HCT116 (cell line): ENCODE measurements at regions not wholly inside any gene's neighbourhood (a gene's known extent, or its start where the extent isn't known, plus 50 kb on each side); places are given as distances from the start of the nearest gene placed in this dataset.

Experiments used
- ATAC-seq: fragments of 200-7000 bp; cut with Tn5 transposase; 2 replicates; pipeline ENCODE4 v1.9.1; 2020; ENCODE audit warnings: mild to moderate bottlenecking, moderate library complexity
- BruUV-seq: library from RNA; stranded (reverse); fragments of 400-500 nt; replicated peaks from 2 replicates; lab custom pipeline; 2021; lab: Mats Ljungman, UMichigan
- CTCF ChIA-PET: fragments of 300-600 bp; sonication (Branson Sonifier 250); formaldehyde crosslinking; loops from one replicate; lab custom pipeline; 2021; ENCODE audit warnings: antibody characterized with exemption; lab: Charles Lee
- POLR2A ChIA-PET: fragments of 300-600, 350-600 bp; sonication (Branson Sonifier 250); formaldehyde crosslinking; loops from one replicate; lab custom pipeline; 2021; ENCODE audit warnings: antibody characterized with exemption; lab: Charles Lee
- RAD21 ChIA-PET, 2 experiments: fragments of 300-600 bp; sonication (Branson Sonifier 250); formaldehyde crosslinking; loops; one replicate each; lab custom pipeline; 2023; ENCODE audit warnings: low total read pairs in 2 of 2; ENCODE audit not compliant: uncharacterized antibody in 2 of 2, unreplicated experiment in 2 of 2, low non-redundant PET in 1 of 2; lab: Charles Lee
- DNase-seq: peaks from one replicate; pipeline ENCODE4 v3.0.0-alpha.2; 2010; ENCODE audit warnings: low read depth, low spot score
- H2AFZ ChIP-seq: fragments of 200-600 bp; shearing (Covaris generic), sonication (generic); 2 replicates; pipeline ENCODE4 v1.6.1; 2017; ENCODE audit warnings: low read depth, mixed run types, mixed read lengths, antibody characterized with exemption, low read length; ENCODE audit not compliant: poor library complexity, severe bottlenecking
- H3K27ac ChIP-seq: 2 replicates; pipeline ENCODE4 v1.5.1; 2012; ENCODE audit warnings: low read depth, low read length
- H3K27me3 ChIP-seq: fragments of 200-600 bp; sonication (generic); 2 replicates; pipeline ENCODE4 v1.6.1; 2016; ENCODE audit warnings: mixed run types, low read length, mixed read lengths; ENCODE audit not compliant: insufficient read depth
- H3K36me3 ChIP-seq, 2 experiments: fragments of 200-500 bp in 1 of 2; fragments of 200-600 bp in 1 of 2; sonication (Bioruptor generic) in 1 of 2; sonication (generic) in 1 of 2; 2 replicates each; pipeline versions ENCODE4 v1.5.1 to v1.6.1; 2014 to 2016; ENCODE audit warnings: low read length in 2 of 2, inconsistent platforms in 1 of 2, mixed read lengths in 1 of 2, mixed run types in 1 of 2; ENCODE audit not compliant: insufficient read depth in 2 of 2, control insufficient read depth in 1 of 2
- H3K4me1 ChIP-seq, 2 experiments: fragments of 200-600 bp in 1 of 2; sonication (generic) in 1 of 2; 2 replicates each; pipeline versions ENCODE4 v1.5.1 to v1.6.1; 2012 to 2017; ENCODE audit warnings: low read length in 2 of 2, inconsistent platforms in 1 of 2, mild to moderate bottlenecking in 1 of 2, mixed read lengths in 1 of 2, mixed run types in 1 of 2, moderate library complexity in 1 of 2; ENCODE audit not compliant: insufficient read depth in 2 of 2, control insufficient read depth in 1 of 2
- H3K4me2 ChIP-seq: fragments of 200-600 bp; sonication (generic); 2 replicates; pipeline ENCODE4 v1.6.1; 2017; ENCODE audit warnings: mixed run types, low read length, mixed read lengths
- H3K4me3 ChIP-seq, 2 experiments: fragments of 200-600 bp in 1 of 2; sonication (generic) in 1 of 2; replicated peaks in 1 of 2; 2 replicates each; pipeline ENCODE4 v1.5.1; 2011 to 2016; ENCODE audit warnings: low read length in 2 of 2, control low read depth in 1 of 2, low read depth in 1 of 2, mild to moderate bottlenecking in 1 of 2, mixed read lengths in 1 of 2, mixed run types in 1 of 2
- H3K79me2 ChIP-seq: fragments of 200-600 bp; sonication (generic); 2 replicates; pipeline ENCODE4 v1.6.1; 2017; ENCODE audit warnings: mild to moderate bottlenecking, mixed run types, low read length, moderate library complexity, mixed read lengths; ENCODE audit not compliant: insufficient read depth
- H3K9ac ChIP-seq: fragments of 200-600 bp; sonication (generic); 2 replicates; pipeline ENCODE4 v1.6.1; 2016; ENCODE audit warnings: low read length, mixed read lengths
- H3K9me2 ChIP-seq: fragments of 200-600 bp; sonication (generic), shearing (Covaris generic); 2 replicates; pipeline ENCODE4 v1.6.1; 2017; ENCODE audit warnings: mixed run types, mild to moderate bottlenecking, moderate library complexity; ENCODE audit not compliant: insufficient read depth
- H3K9me3 ChIP-seq, 2 experiments: fragments of 200-500 bp in 1 of 2; fragments of 200-600 bp in 1 of 2; sonication (Bioruptor generic) in 1 of 2; sonication (generic) in 1 of 2; 2 replicates each; pipeline ENCODE4 v1.6.1; 2014 to 2017; ENCODE audit warnings: low read length in 2 of 2, mixed read lengths in 2 of 2, inconsistent platforms in 1 of 2, low read depth in 1 of 2, mild to moderate bottlenecking in 1 of 2, mixed run types in 1 of 2, moderate library complexity in 1 of 2; ENCODE audit not compliant: control insufficient read depth in 1 of 2, insufficient read depth in 1 of 2
- H4K20me1 ChIP-seq: fragments of 200-600 bp; sonication (generic), shearing (Covaris generic); 2 replicates; pipeline ENCODE4 v1.6.1; 2017; ENCODE audit warnings: mixed run types, mild to moderate bottlenecking, moderate library complexity; ENCODE audit not compliant: insufficient read depth
- ATF3 ChIP-seq: IDR thresholded peaks from 2 replicates; pipeline ENCODE4 v1.6.1; 2012
- CBX3 ChIP-seq: IDR thresholded peaks from 2 replicates; pipeline ENCODE4 v1.6.1; 2012; ENCODE audit warnings: low read depth
- CEBPB ChIP-seq: IDR thresholded peaks from 2 replicates; pipeline ENCODE4 v1.6.1; 2012; ENCODE audit warnings: low read depth
- CTCF ChIP-seq, 3 experiments: fragments of 200-600 bp in 1 of 3; sonication (generic) in 1 of 3; IDR thresholded peaks in 2 of 3; conservative IDR thresholded peaks in 1 of 3; 2 replicates each; pipeline ENCODE4 v1.5.1; 2012 to 2017; ENCODE audit warnings: low read depth in 2 of 3, low read length in 2 of 3, antibody characterized with exemption in 1 of 3, borderline replicate concordance in 1 of 3, control low read depth in 1 of 3, mild to moderate bottlenecking in 1 of 3, mixed read lengths in 1 of 3, mixed run types in 1 of 3, moderate library complexity in 1 of 3; ENCODE audit not compliant: insufficient read depth in 1 of 3
- ELF1 ChIP-seq: IDR thresholded peaks from 2 replicates; pipeline ENCODE4 v1.6.1; 2012; ENCODE audit warnings: low read depth, borderline replicate concordance
- EZH2 ChIP-seq: fragments of 200-600 bp; sonication (generic); IDR thresholded peaks from 2 replicates; pipeline ENCODE4 v1.6.1; 2017; ENCODE audit warnings: antibody characterized with exemption, mixed run types
- EZH2phosphoT487 ChIP-seq: fragments of 200-600 bp; IDR thresholded peaks from 2 replicates; pipeline ENCODE4 v1.6.1; 2018; ENCODE audit warnings: antibody characterized with exemption, borderline replicate concordance
- FOSL1 ChIP-seq: IDR thresholded peaks from 2 replicates; pipeline ENCODE4 v1.6.1; 2012; ENCODE audit warnings: low read depth
- JUND ChIP-seq: IDR thresholded peaks from 2 replicates; pipeline ENCODE4 v1.6.1; 2012
- POLR2AphosphoS5 ChIP-seq: IDR thresholded peaks from 2 replicates; pipeline ENCODE4 v1.6.1; 2011; ENCODE audit warnings: mild to moderate bottlenecking, low read depth, low read length, moderate library complexity
- RAD21 ChIP-seq: IDR thresholded peaks from 2 replicates; pipeline ENCODE4 v1.6.1; 2012; ENCODE audit warnings: low read depth, mild to moderate bottlenecking
- REST ChIP-seq: IDR thresholded peaks from 2 replicates; pipeline ENCODE4 v1.6.1; 2012; ENCODE audit warnings: low read depth
- SIN3A ChIP-seq: IDR thresholded peaks from 2 replicates; pipeline ENCODE4 v1.6.1; 2012; ENCODE audit warnings: low read depth
- SRF ChIP-seq: IDR thresholded peaks from 2 replicates; pipeline ENCODE4 v1.6.1; 2012; ENCODE audit warnings: low read depth
- TCF7L2 ChIP-seq: IDR thresholded peaks from 2 replicates; pipeline ENCODE4 v1.7.0; 2011; ENCODE audit warnings: borderline replicate concordance, inconsistent platforms; ENCODE audit not compliant: insufficient read depth, insufficient read length; ENCODE audit errors: extremely low read depth
- ZBTB33 ChIP-seq: IDR thresholded peaks from 2 replicates; pipeline ENCODE4 v1.6.1; 2011; ENCODE audit warnings: mild to moderate bottlenecking, low read length, moderate library complexity; ENCODE audit not compliant: insufficient replicate concordance; ENCODE audit errors: extremely low read depth
- ZFX ChIP-seq: fragments of 450-650 bp; IDR thresholded peaks from 2 replicates; pipeline ENCODE4 v1.6.1; 2017
- ZNF274 ChIP-seq: fragments of 200-500 bp; sonication (Bioruptor generic); IDR thresholded peaks from 2 replicates; pipeline ENCODE4 v1.6.1; 2014; ENCODE audit warnings: mild to moderate bottlenecking, low read depth, low read length, inconsistent platforms
- intact Hi-C: fragments of 100-400 bp; cut with micrococcal nuclease; formaldehyde crosslinking; loops from 2 replicates; pipeline ENCODE4 v1.10.0; 2022

GRCh38 chr11:45027312-45027711 lies 76.6 kb upstream of the TP53I11 start:
- Histone ChIP-seq H3K27ac (no peak overlapping the region), H4K20me1 (no peaks in the 10 kb centered on the region), H3K9me3 (no peaks in the 10 kb centered on the region), H3K79me2 (no peaks in the 10 kb centered on the region), H3K4me2 (no peak overlapping the region), H2AFZ (no peak overlapping the region), H3K4me3 (no peak overlapping the region), H3K27me3 (peaks cover 17% of the 10 kb centered on the region), H3K9me2 (no peaks in the 10 kb centered on the region), H3K9ac (no peak overlapping the region), H3K36me3 (no peaks in the 10 kb centered on the region), H3K4me1 (no peaks in the 10 kb centered on the region)
- TF ChIP-seq CTCF (IDR thresholded peaks at IDR 0.05 in 2 of 3, conservative IDR thresholded peaks at IDR 0.05 in 1 of 3; ENCODE audit: borderline replicate concordance in 1 of 3, insufficient read depth in 1 of 3, low read depth in 2 of 3, low read length in 2 of 3) (no peak), TCF7L2 (no peak), ZBTB33 (no peak), EZH2phosphoT487 (no peak), FOSL1 (no peak), CEBPB (no peak), ELF1 (no peak), ZFX (no peak), EZH2 (no peak), SIN3A (no peak), ZNF274 (no peak), RAD21 (no peak), ATF3 (no peak), POLR2AphosphoS5 (no peak), REST (no peak), JUND (no peak), CBX3 (no peak), SRF (no peak)
- no peak for ATAC-seq
- DNase-seq = no peak
- BruUV-seq = no TSS peak
- ChIA-PET POLR2A (no interaction called here), CTCF (no interaction called here), RAD21 (no interaction called here)
- intact Hi-C loops = no loop called here
